WTC11 (cell line): ENCODE measurements at regions not wholly inside any gene's neighbourhood (a gene's known extent, or its start where the extent isn't known, plus 50 kb on each side); places are given as distances from the start of the nearest gene placed in this dataset.

ENCODE experiments used
- ATAC-seq: fragments of 200-7000 bp; cut with Tn5 transposase; 2 replicates; pipeline ENCODE4 v1.10.0; 2021; ENCODE audit warnings: mild to moderate bottlenecking, moderate library complexity
- CTCF ChIA-PET: fragments of 300-600 bp; sonication (Branson Sonifier 250); formaldehyde crosslinking; loops from one replicate; lab custom pipeline; 2021; ENCODE audit warnings: antibody characterized with exemption; lab: Charles Lee
- POLR2A ChIA-PET: fragments of 350-600 bp; sonication (Branson Sonifier 250); formaldehyde crosslinking; loops from one replicate; lab custom pipeline; 2021; ENCODE audit warnings: antibody characterized with exemption; lab: Charles Lee
- DNase-seq: peaks from one replicate; pipeline ENCODE4 v3.0.0; 2021; ENCODE audit warnings: low spot score
- H3K27ac Mint-ChIP-seq: 2 replicates; pipeline ENCODE4 v1.8.0; 2021; ENCODE audit warnings: mixed read lengths
- H3K27me3 Mint-ChIP-seq: 2 replicates; pipeline ENCODE4 v1.8.0; 2021; ENCODE audit warnings: low read depth, mild to moderate bottlenecking, moderate library complexity, mixed read lengths
- H3K36me3 Mint-ChIP-seq: 2 replicates; pipeline ENCODE4 v1.8.0; 2021; ENCODE audit warnings: mixed read lengths
- H3K4me1 Mint-ChIP-seq: 2 replicates; pipeline ENCODE4 v1.8.0; 2022; ENCODE audit warnings: mixed read lengths
- H3K4me3 Mint-ChIP-seq: 2 replicates; pipeline ENCODE4 v1.8.0; 2021; ENCODE audit warnings: mild to moderate bottlenecking, moderate library complexity, mixed read lengths
- H3K9me3 Mint-ChIP-seq: 2 replicates; pipeline ENCODE4 v1.8.0; 2021; ENCODE audit warnings: mixed read lengths
- CREM ChIP-seq: sonication (generic); formaldehyde crosslinking; IDR thresholded peaks from 2 replicates; pipeline ENCODE4 v1.8.1; 2022; ENCODE audit warnings: mild to moderate bottlenecking, missing genetic modification reagents, moderate library complexity
- EMX1 ChIP-seq: fragments of 250-450 bp; sonication (Bioruptor Pico); IDR thresholded peaks from 2 replicates; pipeline ENCODE4 v1.8.0; 2021; ENCODE audit warnings: mild to moderate bottlenecking
- FOXJ3 ChIP-seq: sonication (generic); formaldehyde crosslinking; IDR thresholded peaks from 2 replicates; pipeline ENCODE4 v1.9.0; 2021; ENCODE audit warnings: missing genetic modification reagents, mild to moderate bottlenecking, borderline replicate concordance
- JAZF1 ChIP-seq: fragments of 250-450 bp; sonication (Bioruptor Pico); IDR thresholded peaks from 2 replicates; pipeline ENCODE4 v1.9.0; 2021; ENCODE audit warnings: moderate library complexity, mild to moderate bottlenecking, inconsistent platforms
- KAT7 ChIP-seq: sonication (generic); formaldehyde crosslinking; IDR thresholded peaks from 2 replicates; pipeline ENCODE4 v1.8.1; 2023; ENCODE audit warnings: missing genetic modification reagents, mild to moderate bottlenecking, borderline replicate concordance
- NFE2L1 ChIP-seq: sonication (generic); formaldehyde crosslinking; IDR thresholded peaks from 2 replicates; pipeline ENCODE4 v1.8.1; 2023; ENCODE audit warnings: missing genetic modification reagents
- NR1H2 ChIP-seq: sonication (generic); formaldehyde crosslinking; IDR thresholded peaks from 2 replicates; pipeline ENCODE4 v1.9.0; 2021; ENCODE audit warnings: mild to moderate bottlenecking, moderate library complexity, missing genetic modification reagents
- NR3C1 ChIP-seq: sonication (generic); formaldehyde crosslinking; conservative IDR thresholded peaks from 2 replicates; pipeline ENCODE4 v1.8.1; 2023; ENCODE audit warnings: low read depth, mild to moderate bottlenecking, missing genetic modification reagents
- RELA ChIP-seq: sonication (generic); formaldehyde crosslinking; IDR thresholded peaks from 2 replicates; pipeline ENCODE4 v1.8.1; 2022; ENCODE audit warnings: missing genetic modification reagents, mild to moderate bottlenecking, borderline replicate concordance
- RORB ChIP-seq: fragments of 250-450 bp; sonication (Bioruptor Pico); IDR thresholded peaks from 2 replicates; pipeline ENCODE4 v1.9.0; 2021; ENCODE audit warnings: mild to moderate bottlenecking
- SMAD4 ChIP-seq: sonication (generic); formaldehyde crosslinking; IDR thresholded peaks from 2 replicates; pipeline ENCODE4 v1.8.0; 2022; ENCODE audit warnings: mild to moderate bottlenecking, missing genetic modification reagents
- SOX15 ChIP-seq: fragments of 250-450 bp; sonication (Bioruptor Pico); IDR thresholded peaks from 2 replicates; pipeline ENCODE4 v1.9.0; 2021; ENCODE audit warnings: mild to moderate bottlenecking
- STAT6 ChIP-seq: sonication (generic); formaldehyde crosslinking; conservative IDR thresholded peaks from 2 replicates; pipeline ENCODE4 v1.8.1; 2023; ENCODE audit warnings: mild to moderate bottlenecking, low read depth, missing genetic modification reagents, moderate library complexity
- TCF7 ChIP-seq: sonication (generic); formaldehyde crosslinking; IDR thresholded peaks from 2 replicates; pipeline ENCODE4 v1.8.0; 2022; ENCODE audit warnings: mild to moderate bottlenecking, low read depth, missing genetic modification reagents, moderate library complexity
- ZNF121 ChIP-seq: sonication (generic); formaldehyde crosslinking; IDR thresholded peaks from 2 replicates; pipeline ENCODE4 v1.8.0; 2023; ENCODE audit warnings: missing genetic modification reagents
- ZNF138 ChIP-seq: sonication (generic); formaldehyde crosslinking; conservative IDR thresholded peaks from 2 replicates; pipeline ENCODE4 v1.8.1; 2022; ENCODE audit warnings: mild to moderate bottlenecking, moderate library complexity, missing genetic modification reagents
- ZNF232 ChIP-seq: sonication (generic); formaldehyde crosslinking; IDR thresholded peaks from 2 replicates; pipeline ENCODE4 v1.8.0; 2022; ENCODE audit warnings: mild to moderate bottlenecking, missing genetic modification reagents
- ZNF263 ChIP-seq: sonication (generic); formaldehyde crosslinking; IDR thresholded peaks from 2 replicates; pipeline ENCODE4 v1.8.1; 2022; ENCODE audit warnings: low read depth, mild to moderate bottlenecking, moderate library complexity, missing genetic modification reagents
- ZNF317 ChIP-seq: sonication (generic); formaldehyde crosslinking; IDR thresholded peaks from 2 replicates; pipeline ENCODE4 v1.8.1; 2023; ENCODE audit warnings: low read depth, mild to moderate bottlenecking, moderate library complexity, missing genetic modification reagents, borderline replicate concordance
- ZSCAN18 ChIP-seq: fragments of 250-450 bp; sonication (Bioruptor Pico); IDR thresholded peaks from 2 replicates; pipeline ENCODE4 v2.1.2; 2022; ENCODE audit warnings: mild to moderate bottlenecking, moderate library complexity
- TF ChIP-seq, protein P1 (sequence below): sonication (generic); formaldehyde crosslinking; IDR thresholded peaks from 2 replicates; pipeline ENCODE4 v1.8.1; 2022; ENCODE audit warnings: low read depth, missing genetic modification reagents, borderline replicate concordance
- TF ChIP-seq, protein P2 (sequence below): sonication (generic); formaldehyde crosslinking; IDR thresholded peaks from 2 replicates; pipeline ENCODE4 v1.8.1; 2022; ENCODE audit warnings: mild to moderate bottlenecking, moderate library complexity, missing genetic modification reagents

- POLR2A ChIA-PET = no interaction called here
- Mint-ChIP-seq H3K36me3 (no peaks in the 10 kb centered on the region), H3K27me3 (no peaks in the 10 kb centered on the region), H3K4me1 (peaks cover 2% of the 10 kb centered on the region; the same call in 1 of the 2 replicates)
- CTCF ChIA-PET = no interaction called here
- TF ChIP-seq FOXJ3 (CRISPR knock-in tag) (no peak), NR3C1 (no peak), NR1H2 (no peak), ZNF121 (CRISPR knock-in tag) (no peak), CREM (no peak)
- TF ChIP-seq, all 79 proteins: peak for 0
- DNase-seq (no peak), ATAC-seq (no peak)
- no peaks in the 10 kb centered on the region; the same call in 1 of the 2 replicates for H3K9me3 Mint-ChIP-seq
- no peak overlapping the region for H3K4me3 Mint-ChIP-seq
- no peak overlapping the region for H3K27ac Mint-ChIP-seq
Measured at GRCh38 chr6:130766239-130767144, 60.7 kb upstream of the SMLR1 start.

- no peaks in the 10 kb centered on the region for H3K36me3 Mint-ChIP-seq
- TF ChIP-seq ZNF121 (CRISPR knock-in tag) (no peak), NR3C1 (no peak), ZNF317 (no peak), ZNF138 (no peak), ZSCAN18 (no peak), RORB (CRISPR knock-in tag) (no peak), RELA (CRISPR knock-in tag) (no peak), EMX1 (no peak), NFE2L1 (no peak), TCF7 (no peak)
- TF ChIP-seq, protein P1, sequence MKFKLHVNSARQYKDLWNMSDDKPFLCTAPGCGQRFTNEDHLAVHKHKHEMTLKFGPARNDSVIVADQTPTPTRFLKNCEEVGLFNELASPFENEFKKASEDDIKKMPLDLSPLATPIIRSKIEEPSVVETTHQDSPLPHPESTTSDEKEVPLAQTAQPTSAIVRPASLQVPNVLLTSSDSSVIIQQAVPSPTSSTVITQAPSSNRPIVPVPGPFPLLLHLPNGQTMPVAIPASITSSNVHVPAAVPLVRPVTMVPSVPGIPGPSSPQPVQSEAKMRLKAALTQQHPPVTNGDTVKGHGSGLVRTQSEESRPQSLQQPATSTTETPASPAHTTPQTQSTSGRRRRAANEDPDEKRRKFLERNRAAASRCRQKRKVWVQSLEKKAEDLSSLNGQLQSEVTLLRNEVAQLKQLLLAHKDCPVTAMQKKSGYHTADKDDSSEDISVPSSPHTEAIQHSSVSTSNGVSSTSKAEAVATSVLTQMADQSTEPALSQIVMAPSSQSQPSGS (CRISPR knock-in tag) = no peak
- POLR2A ChIA-PET = no interaction called here
- H3K27me3 Mint-ChIP-seq = no peaks in the 10 kb centered on the region
- CTCF ChIA-PET = no interaction called here
- H3K4me1 Mint-ChIP-seq = no peaks in the 10 kb centered on the region
- no peak overlapping the region for H3K27ac Mint-ChIP-seq
- ATAC-seq = no peak
- no peaks in the 10 kb centered on the region; the same call in 1 of the 2 replicates for H3K9me3 Mint-ChIP-seq
- H3K4me3 Mint-ChIP-seq = no peak overlapping the region
- no peak for DNase-seq
Measured at GRCh38 chr6:130769861-130770260, 57.3 kb upstream of the SMLR1 start.

DNA sequence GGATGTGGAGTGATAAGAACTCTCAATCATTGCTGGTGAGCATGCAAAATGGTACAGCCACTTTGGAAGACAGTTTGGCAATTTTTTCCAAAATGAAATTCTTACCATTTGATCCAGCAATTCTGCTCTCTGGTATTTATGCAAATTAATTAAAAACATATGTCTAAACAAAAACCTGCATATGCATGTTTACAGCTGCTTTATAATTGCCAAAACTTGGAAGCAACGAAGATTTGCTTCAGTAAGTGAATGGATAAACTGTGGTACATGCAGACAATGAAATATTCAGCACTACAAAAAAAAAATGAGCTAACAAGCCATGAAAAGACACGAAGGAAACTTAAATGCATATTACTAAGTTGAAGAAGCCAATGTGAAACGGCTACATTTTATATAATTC is 55.5 kb upstream of the SMLR1 start:
- Mint-ChIP-seq H3K4me3 (no peak overlapping the region), H3K9me3 (no peaks in the 10 kb centered on the region; the same call in 1 of the 2 replicates), H3K4me1 (no peaks in the 10 kb centered on the region), H3K27ac (no peak overlapping the region), H3K36me3 (no peaks in the 10 kb centered on the region), H3K27me3 (no peaks in the 10 kb centered on the region)
- ATAC-seq (no peak), DNase-seq (no peak)
- ChIA-PET CTCF (interaction anchor here (1.1 kb wide), 1 partner anchor 74 kb away, joined by 3 read pairs; no protein-coding TSS in a partner anchor), POLR2A (no interaction called here)
- no peak for TF ChIP-seq SOX15 (CRISPR knock-in tag)
- TF ChIP-seq ZNF317 = no peak
- TF ChIP-seq RELA (CRISPR knock-in tag) = no peak
- TF ChIP-seq ZNF232 (CRISPR knock-in tag) = no peak

GRCh38 chr6:130773860-130774259 is 53.3 kb upstream of the SMLR1 start:
- Mint-ChIP-seq H3K4me1 (no peaks in the 10 kb centered on the region), H3K27me3 (no peaks in the 10 kb centered on the region), H3K9me3 (no peaks in the 10 kb centered on the region), H3K4me3 (no peak overlapping the region), H3K27ac (no peak overlapping the region), H3K36me3 (no peaks in the 10 kb centered on the region)
- CTCF ChIA-PET = no interaction called here
- DNase-seq (no peak), ATAC-seq (no peak)
- POLR2A ChIA-PET = interaction anchor here (0.7 kb wide), 1 partner anchor 56 kb away, joined by 3 read pairs; no protein-coding TSS in a partner anchor
- TF ChIP-seq KAT7 (no peak), JAZF1 (CRISPR knock-in tag) (no peak), ZNF121 (CRISPR knock-in tag) (no peak), STAT6 (CRISPR knock-in tag) (no peak), ZNF263 (no peak), SMAD4 (CRISPR knock-in tag) (no peak)
- TF ChIP-seq, protein P2, sequence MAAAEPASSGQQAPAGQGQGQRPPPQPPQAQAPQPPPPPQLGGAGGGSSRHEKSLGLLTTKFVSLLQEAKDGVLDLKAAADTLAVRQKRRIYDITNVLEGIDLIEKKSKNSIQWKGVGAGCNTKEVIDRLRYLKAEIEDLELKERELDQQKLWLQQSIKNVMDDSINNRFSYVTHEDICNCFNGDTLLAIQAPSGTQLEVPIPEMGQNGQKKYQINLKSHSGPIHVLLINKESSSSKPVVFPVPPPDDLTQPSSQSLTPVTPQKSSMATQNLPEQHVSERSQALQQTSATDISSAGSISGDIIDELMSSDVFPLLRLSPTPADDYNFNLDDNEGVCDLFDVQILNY (CRISPR knock-in tag) = no peak
